HS-27A (cell line): ENCODE measurements at regions not wholly inside any gene's neighbourhood (a gene's known extent, or its start where the extent isn't known, plus 50 kb on each side); places are given as distances from the start of the nearest gene placed in this dataset.

Source experiments
- DNase-seq: peaks from one replicate; pipeline ENCODE4 v3.0.0-alpha.2; 2012; ENCODE audit warnings: low read depth, missing footprints

DNA sequence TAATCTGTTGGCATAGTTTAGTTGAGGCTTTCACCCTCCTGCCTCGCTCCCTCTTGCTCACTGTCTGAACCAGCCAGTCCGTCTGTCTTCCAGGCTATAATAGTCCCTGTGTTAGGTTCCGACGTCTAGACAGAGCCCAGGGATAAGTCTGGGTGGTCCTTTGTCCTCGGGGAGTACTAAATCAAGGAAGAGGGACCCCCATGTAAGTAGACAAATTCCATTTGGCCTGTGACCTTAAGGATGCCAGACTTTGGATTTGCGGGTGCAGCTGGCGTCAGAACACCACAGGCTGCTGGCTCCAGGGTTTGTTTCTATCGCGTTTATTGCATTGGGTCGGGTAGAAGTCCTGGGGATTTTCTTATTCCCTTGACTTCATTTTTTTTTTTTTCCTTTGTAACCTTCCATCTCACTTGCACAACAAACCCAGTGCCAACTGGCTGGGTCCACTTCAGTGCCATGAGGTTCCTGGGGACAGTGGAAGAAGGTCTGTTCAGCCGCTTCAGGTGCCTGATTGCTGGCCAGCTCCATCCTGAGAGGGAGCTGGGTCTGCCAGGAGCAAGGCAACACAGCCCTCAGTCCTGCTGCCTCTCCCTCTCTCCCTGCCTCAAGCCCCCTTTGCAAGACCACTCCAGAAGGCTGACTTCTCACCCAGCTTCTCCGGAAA lies 95.4 kb upstream of the KLHL25 start:
- DNase-seq = no peak

DNA sequence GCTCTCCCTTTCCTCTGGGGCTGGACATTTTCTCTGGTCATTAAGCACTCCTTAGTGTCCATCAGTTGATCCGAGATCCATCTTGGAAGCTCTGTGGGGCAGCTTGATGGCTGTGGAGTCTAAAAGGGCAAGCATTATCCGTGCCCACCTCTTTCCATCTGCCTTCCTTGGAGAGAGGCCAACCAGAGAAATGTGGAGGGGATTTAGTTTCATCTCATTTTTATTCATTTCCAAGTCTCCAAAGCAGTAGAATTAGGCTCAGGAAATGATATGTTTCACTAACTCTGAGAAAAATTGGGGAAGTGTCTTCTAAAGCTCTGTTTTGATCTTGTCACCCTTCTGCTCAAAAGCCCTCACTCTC lies 95.9 kb upstream of the KLHL25 start:
- no peak for DNase-seq

DNA sequence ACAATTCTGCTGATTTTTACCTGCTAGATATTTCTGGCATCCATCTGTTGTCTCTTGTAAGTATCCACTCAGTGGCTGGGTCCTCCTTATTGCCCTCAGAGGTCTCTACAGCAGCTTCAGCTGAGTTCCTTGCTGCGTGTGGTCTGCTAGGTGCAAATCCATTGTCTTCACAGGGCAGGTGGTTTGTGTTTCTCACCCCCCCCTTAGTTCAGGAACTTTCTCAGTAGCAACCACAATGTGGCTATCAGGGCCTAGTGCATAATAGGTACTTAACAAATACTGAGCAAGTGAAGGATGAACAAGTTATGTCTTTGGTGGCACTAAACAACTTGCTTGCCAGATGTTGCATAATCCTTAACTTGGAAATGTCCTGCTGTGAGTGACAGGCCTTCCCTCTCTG lies 96.7 kb upstream of the KLHL25 start:
- no peak for DNase-seq

DNA sequence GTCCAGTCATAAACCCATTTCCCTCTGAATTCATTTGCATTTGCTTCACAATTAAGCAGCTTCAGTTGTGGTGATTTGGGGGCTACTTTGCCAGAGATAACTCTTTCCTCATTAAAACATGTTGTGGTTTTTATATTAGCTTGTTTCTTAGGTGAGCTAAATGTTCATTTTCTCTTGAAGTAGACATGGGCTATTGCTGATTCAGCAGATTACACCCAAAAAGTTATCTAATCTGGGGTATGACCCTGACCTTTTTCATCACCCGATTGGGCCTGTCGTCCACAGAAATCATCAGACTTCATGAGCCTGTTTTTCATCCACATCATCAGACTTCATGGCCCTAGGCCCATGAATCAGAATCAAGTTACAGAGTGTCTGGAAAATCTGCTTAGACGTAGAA lies 97.5 kb upstream of the KLHL25 start:
- no peak for DNase-seq

DNA sequence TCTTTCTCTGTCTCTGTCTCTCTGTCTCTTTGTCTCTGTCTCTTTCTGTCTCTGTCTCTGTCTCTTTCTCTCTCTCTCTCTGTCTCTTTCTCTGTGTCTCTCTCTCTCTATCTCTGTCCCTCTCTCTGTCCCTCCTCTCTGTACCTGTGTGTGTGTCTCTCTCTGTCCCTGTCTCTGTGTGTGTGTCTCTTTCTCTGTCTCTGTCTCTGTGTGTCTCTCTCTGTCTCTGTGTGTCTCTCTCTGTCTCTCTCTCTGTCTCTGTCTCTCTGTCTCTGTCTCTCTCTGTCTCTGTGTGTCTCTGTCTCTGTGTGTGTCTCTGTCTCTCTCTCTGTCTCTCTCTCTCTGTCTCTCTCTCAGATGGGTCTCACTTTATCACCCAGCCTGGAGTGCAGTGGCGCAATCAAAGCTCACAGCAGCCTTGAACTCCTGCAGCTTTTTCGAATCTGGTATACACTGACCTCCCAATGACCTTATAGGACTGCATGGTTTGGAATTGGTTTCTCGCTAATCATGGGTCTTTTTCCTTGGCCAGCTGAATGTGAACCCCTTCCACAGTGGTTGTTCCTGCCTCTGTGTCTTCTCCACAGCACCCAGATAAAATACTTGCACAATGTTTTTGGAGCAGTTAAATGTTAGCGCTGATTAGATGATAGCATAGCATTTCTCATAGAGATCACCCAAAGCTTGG lies 102.6 kb upstream of the KLHL25 start:
- no peak for DNase-seq

DNA sequence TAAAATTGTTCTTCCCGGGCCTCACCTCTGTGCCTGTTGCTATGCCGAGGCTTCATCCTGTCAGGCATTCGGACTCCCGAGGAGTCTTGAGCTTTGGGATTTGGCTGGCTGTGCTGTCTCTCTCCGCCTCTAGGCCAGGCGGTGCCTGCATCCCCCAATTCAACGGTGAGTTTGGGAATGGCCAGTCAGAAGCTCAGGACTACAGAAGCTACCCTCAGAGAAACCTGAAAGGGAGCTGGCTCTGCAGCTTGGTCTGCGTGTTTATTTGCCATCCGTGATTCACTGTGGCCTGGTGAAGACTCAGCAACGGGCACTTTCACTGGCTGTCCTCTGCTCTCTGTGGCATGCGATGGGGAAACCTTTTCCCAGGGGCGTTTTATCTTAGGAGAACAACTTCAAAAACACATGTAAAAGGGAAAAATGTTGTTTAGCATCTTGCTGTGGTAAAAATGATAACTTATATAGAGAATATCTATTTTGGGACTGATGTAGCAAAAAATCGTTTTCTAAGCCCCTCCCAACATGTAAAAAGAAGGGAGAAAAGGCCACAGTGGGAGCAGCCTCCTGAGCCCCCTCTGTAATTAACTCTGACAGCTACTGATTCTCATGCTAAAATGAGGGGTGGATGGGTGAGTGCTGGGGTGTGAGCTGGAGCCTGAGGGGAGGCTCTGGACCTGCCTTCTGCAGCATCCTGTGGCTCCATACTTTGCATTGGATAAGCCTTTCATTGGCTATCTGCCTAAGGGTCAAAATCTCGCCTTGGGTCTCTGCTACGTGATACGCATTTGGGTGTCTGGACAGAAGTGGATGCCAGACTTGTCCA lies 103.4 kb upstream of the KLHL25 start:
- no peak for DNase-seq

DNA sequence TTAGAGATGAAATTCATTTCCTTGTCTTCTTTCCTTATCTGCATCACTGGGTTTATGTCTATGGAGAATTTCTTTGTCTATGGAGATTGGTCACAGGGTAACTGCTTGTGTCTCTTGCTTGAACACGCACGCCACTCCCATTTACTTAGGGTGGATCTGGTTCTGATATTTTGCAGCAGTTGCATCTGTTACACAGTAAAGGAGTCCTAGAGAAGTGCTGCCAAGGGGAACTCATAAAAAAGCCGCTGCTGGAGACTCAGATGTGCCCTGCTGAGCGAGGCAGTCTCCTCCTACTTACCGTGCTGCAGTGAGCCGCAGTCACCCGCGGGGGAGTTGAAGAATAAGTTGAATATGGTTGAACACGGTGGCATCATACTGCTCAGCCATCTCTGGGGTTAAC lies 105.2 kb upstream of the KLHL25 start:
- no peak for DNase-seq

DNA sequence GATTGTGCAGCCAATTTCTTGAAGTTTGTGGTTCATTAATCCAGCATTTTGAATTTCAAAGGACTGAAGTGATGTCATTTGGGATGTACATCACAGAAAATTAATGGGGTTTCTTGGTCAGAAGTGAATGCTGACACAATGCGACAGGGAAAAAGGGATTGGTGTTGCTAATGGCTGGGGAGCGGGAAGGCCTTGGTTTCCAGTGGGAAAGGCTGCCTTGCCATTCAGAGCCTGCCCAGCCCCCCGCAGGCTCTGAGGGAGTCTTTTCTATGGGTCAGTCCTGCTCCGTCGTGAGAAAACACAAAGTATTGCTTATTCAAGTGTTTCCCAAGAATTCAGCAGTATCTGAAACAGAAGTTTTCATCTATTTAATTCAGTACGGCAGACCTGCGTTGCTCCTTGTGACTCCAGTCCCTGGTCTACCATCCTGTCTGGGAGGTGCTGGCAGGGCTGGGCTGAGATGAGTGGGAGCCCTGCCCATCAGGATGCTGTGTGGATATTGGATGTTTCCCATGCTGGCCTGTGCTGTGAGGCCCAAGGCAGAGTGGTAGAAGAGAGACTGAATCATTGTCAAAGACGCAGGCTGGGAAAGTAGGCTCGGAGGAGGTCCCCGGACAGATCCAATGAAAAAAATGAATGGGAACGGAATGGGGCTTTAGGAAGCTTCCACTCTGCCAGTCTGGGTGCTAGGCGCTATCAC lies 111.2 kb upstream of the KLHL25 start:
- no peak for DNase-seq

DNA sequence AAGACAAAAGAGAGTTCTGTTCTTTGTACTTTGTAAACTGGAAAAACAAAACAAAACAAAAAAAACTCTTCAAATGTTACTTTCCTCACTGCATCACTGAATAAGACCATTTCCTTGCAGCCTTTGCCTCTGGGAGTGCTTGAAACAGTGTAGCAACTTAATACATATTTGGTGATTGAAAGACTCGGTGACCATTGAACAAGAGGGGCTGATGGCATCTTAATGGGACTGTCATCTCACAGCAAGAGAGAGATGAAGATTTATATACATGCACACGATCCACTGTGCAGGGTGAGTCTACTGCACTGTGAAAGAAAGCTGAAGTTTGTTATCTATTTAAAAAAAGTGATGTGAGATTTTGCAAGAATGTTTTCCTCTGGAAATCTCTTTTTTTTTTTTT lies 111.9 kb upstream of the KLHL25 start:
- DNase-seq = no peak

DNA sequence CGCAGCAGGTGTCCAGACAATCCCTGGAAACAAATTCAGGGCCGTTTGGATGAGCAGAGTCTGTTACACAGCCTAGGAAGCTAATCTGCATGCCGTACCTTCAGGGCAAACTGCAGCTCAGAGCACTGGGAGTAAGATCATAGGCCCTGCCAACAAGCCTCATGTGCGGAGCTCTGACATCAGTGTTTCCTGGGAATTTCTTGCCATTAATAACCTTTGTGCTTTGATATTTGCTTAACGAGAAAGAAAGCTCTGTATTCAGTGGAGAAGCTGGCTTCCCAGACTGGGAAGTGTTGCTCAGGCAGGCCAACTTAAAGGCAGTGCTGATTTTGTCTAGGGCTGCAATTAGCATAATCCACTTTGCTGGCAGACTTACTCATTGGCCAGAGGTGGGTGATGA lies 116.1 kb upstream of the KLHL25 start:
- no peak for DNase-seq

DNA sequence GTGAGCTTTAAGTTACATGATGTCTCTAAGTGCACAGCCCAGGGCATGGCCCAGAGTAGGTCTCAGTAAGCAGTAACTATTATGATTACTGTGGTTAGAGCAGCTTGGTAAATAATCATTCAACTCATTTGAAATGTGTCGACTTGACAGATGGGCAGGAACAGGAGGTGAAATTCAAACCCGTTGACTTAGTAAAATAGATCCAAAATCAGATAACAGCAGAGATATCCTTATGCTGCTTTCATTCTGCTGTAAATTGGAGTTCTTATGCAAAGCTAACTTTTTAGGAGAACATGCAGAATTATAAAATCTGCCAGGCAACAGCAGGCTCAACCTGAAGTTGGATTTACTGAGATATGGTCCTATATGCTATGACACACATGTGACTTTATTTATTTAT lies 118.7 kb upstream of the KLHL25 start:
- DNase-seq = no peak

DNA sequence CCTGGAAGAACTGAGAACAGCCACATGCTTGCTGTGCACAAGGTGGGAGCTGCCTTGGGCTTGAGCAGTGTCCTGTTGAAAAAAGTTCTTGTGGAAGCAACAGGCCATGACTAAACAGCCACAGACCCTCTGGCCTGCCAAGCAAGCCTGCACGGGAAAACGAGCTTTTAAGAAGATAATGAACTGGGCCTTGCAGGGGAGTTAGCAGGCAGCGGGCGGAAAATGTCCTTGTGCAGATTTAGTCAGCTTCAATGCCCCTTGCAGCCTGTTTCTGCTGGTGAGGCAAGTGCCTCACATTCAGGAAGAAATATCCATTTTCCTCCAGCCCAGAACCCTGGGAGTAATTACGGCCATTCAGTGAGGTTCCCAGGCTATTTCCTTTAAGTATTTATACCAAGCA lies 126.2 kb upstream of the KLHL25 start:
- no peak for DNase-seq

DNA sequence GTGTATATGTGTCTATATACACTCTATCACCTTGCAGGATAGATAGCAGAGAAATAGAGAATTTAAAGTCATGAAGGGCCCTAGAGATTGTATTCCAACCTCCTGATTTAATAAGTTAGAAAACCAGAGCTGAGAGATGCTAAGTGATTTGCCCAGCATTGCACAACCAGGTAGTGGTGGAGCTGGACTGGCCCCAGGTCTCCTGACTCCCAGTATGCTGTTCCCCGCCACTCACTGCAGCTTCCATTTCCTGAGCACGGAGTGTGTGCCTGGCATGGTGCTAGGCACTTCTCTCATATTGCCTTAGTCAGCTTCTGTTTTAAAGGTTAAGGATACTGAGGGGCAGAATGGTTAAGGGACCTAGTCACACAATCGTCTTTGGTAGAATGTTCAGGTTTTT lies 129.4 kb upstream of the KLHL25 start:
- DNase-seq = no peak

DNA sequence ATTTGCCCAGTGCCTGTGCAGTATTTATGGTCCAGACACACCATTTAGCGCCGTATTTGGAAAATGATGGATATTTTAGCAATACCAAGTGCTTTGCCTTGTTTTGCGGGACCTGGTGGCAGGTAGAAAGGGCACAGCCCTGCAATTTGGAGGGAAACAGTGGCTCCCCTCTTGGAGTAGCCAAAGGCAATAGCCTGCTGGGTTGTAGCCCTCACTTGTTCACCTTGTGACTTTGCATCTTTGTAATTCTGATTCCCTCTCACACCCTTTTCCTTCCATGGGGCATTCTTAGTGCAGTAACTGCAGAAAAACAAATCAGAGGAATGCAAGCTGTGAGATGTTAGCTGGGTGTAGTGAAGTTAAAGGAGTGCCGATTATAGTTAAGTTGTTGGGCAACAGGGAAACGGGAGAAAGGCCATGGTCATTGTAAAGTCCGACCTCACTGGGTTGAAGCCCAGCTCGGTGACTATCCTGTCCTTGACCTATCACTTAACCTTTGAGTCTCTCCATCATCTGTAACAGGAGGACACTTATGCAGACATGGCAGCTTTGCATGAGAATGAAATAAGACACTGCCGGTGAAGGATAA lies 131.0 kb upstream of the KLHL25 start:
- DNase-seq = no peak

DNA sequence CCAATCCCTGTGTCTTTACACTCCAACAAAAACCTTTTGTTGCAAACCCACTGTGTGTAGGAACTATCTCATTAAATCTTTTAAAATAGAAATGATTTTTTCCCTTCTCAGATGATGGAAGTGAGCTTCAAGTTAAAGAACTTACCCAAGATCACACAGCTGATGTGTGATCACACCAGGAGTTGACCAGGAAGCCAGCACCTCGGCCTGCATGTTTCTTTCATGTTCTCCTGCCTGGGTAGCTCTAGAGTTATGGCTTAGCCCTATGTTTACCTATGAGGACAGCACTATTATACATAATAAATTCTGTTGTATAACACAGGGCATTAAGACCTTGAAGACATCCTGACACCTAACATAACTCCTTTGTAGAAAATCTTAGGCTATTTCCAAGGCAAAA lies 132.1 kb upstream of the KLHL25 start:
- no peak for DNase-seq

DNA sequence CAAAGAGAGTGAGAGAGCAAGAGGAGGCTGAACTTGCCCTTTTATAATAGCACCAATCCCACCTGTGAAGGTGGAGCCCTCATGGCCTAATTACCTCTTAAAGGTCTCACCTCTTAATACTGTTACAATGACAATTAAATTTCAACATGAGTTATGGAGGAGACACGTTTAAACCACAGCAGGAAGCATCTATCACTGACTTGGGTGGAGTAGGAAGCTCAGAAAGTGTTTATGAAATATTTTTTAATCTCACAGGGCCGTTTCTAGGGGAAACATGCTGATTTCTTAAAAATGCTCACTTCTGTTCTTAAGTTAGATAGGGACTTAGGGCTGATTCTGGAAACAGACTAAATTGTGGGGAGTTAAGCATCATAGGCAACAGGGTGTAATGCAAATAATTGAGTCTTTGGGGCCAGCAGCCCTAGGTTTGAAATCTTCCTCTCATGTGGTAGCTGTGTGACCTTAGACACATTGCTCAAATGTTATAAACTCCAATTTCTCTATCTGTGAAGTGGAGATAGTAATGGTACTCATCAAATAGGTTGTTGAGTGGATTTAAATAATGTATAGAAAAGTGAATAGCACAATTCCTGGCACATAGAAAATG lies 133.3 kb upstream of the KLHL25 start:
- DNase-seq = no peak

DNA sequence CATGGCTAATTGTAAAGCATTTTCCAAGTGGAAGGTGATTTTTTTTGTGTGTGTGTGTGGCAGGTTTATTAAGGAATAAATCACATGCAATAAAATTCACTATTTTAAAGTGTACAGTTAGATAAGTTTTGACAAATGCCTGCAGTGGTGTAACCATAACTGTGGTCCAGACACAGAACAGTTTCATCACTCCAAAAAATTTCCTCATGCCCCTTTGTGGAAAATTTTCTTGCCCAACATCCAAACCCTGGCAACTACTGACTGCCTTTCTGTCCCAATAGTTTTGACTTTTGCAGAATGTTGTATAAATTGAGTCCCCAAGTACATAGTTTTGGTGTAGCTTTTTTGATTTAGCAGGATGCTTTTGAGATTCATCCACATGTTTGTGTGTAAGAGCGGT lies 135.1 kb upstream of the KLHL25 start:
- DNase-seq = no peak

DNA sequence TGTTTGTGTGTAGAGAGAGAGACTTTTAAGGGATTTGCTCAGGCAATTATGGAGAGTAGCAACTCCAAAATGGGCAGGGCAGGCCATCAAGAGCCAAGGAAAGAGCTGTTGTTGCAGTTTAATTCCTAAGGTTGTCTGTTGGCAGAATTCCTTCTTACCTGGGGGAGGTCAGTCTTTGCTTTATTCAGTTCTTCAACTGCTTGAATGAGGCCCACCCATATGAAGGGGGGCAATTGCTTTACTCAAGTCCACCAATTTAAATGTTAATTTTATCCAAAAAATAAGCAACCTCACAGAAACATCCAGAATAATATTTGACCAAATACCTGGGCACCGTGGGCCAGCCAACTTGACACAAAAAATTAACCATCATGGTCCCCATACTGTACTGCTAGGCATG lies 137.7 kb upstream of the KLHL25 start:
- no peak for DNase-seq

DNA sequence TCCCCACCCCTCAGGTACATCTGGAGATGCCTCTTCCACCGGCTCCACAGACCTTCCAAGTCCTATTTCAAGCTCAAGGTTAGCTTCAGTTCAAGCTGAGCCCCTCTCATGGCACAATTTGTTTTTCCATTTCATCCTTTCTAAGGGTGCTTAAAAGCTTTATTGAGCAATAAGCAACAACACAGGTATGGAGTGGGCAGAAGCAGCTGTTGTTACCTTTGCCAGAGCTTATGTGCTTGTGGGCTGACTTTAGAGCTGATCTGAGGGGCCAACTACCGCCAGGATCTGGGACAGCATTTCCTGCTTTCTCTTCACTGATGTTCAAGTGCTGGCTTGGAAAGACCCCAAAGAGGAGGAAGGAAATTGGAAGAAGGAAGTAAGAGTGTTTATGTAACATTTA lies 140.0 kb upstream of the KLHL25 start:
- no peak for DNase-seq

DNA sequence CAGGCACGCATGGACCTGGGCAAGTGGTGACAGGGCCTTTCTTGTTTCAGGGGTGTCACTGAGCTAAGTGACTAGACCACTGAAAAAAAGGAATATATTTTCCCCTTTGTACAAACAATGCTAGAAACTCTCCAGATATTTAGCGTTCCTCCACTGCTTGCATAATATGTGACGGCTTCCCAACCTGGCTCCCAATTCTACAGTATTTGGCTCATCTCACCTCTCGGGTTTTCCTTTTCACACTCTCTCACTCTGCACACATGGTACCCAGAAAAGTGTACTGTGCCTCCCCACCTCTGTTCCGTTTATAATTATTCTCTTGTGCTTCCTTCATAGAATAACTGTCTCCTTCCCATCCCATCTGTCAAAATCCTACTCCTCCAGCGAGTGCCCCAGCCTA lies 140.5 kb upstream of the KLHL25 start:
- DNase-seq = no peak

DNA sequence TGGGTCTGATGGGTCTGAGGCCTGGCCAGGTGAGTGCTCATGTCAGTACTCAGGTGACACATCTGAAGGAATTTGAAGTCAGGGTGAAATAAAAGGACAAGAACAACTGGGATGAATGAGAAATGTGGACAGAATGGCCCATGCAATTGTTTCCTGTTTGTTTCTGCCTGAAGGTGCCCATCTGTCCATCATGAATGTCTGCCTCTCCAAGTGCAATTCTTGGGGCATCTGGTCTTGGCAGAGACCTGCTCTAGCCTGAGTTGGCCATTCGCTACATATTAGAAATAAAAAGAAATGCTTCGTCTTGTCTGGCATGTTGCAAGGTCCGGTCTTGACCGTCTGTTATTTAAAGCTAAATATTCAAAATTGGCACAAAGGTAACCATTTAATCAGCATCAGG lies 142.0 kb upstream of the AGBL1 start:
- no peak for DNase-seq
